GM10266 (cell line): ENCODE measurements at regions not wholly inside any gene's neighbourhood (a gene's known extent, or its start where the extent isn't known, plus 50 kb on each side); places are given as distances from the start of the nearest gene placed in this dataset.

Experiments used
- DNase-seq: peaks from one replicate; pipeline ENCODE4 v3.0.0; 2012; ENCODE audit errors: extremely low spot score
- TF ChIP-seq, protein P1 (sequence below): IDR thresholded peaks from 2 replicates; pipeline ENCODE4 v1.5.1; 2012; ENCODE audit warnings: mild to moderate bottlenecking, low read depth; ENCODE audit not compliant: control insufficient read depth, insufficient read depth; ENCODE audit errors: missing control alignments

GRCh38 chr3:80559701-80560100 lies 791.9 kb upstream of the ROBO1 start:
- no peak for DNase-seq

GRCh38 chr3:80556763-80557162 lies 789.0 kb upstream of the ROBO1 start:
- TF ChIP-seq, protein P1, sequence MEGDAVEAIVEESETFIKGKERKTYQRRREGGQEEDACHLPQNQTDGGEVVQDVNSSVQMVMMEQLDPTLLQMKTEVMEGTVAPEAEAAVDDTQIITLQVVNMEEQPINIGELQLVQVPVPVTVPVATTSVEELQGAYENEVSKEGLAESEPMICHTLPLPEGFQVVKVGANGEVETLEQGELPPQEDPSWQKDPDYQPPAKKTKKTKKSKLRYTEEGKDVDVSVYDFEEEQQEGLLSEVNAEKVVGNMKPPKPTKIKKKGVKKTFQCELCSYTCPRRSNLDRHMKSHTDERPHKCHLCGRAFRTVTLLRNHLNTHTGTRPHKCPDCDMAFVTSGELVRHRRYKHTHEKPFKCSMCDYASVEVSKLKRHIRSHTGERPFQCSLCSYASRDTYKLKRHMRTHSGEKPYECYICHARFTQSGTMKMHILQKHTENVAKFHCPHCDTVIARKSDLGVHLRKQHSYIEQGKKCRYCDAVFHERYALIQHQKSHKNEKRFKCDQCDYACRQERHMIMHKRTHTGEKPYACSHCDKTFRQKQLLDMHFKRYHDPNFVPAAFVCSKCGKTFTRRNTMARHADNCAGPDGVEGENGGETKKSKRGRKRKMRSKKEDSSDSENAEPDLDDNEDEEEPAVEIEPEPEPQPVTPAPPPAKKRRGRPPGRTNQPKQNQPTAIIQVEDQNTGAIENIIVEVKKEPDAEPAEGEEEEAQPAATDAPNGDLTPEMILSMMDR: no peak
- no peak for DNase-seq

More at GRCh38 chr3:80559701-80560100, 791.9 kb upstream of the ROBO1 start:
- TF ChIP-seq, protein P1: no peak

DNA sequence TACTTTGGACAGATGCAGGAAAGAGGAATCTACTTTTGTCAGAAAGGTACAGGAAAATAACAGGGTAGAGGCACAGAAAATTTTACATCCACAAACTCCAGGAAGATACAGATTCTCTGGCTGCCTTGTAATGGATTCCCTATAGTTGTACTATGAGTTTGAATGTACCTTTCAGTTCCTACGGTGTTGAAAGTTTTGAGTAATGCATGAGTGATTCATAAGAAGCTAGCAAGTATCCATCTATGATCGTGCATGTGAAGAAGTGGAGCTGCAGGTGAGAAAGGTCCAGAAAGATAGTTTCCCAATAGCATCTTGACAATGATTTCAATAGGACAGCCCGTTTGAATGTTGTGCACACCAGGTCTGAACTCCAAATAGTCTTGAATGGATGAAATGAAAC lies 786.5 kb upstream of the ROBO1 start:
- TF ChIP-seq, protein P1: no peak

DNA sequence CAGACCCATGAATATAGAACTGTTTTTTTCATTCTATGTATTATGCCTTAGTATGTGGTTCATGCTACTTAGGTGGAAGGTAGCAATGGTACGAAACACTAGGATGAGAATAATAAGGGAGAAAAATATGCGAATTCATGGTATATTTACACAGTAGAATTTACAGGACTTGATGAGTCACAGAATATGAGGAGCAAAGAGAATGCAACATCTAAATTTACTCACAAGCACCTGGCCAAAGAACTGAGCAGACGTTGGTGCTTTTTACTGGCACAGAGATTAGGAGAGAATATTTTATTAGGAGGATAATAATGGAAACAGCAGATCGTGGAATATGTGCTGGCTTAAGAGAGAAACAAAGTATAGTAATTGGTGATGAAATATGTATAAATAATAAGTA lies 785.4 kb upstream of the ROBO1 start:
- TF ChIP-seq, protein P1: no peak
- DNase-seq: no peak

More for the DNA sequence above, 786.5 kb upstream of the ROBO1 start:
- no peak for DNase-seq

DNA sequence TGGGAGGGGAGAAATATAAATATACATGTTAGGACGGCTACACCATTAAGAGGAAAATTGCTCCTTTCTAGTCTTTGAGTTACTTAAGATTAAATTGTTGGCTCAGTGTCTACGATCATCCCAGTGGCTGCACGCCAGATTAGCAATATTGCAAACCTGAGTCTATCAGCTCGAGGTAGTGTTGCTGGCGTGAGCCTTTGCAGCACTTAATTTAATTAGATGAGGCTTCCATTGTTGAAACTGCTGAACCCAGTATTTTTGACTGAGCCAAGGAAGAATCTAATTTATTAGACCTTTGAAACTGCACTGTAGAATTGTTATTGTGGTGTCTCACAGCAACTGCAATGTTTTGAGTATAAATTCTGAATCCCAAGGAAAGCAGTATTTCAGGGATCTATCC lies 782.4 kb upstream of the ROBO1 start:
- TF ChIP-seq, protein P1: no peak
- no peak for DNase-seq

GRCh38 chr3:80549173-80549572 lies 781.4 kb upstream of the ROBO1 start:
- TF ChIP-seq, protein P1: no peak

DNA sequence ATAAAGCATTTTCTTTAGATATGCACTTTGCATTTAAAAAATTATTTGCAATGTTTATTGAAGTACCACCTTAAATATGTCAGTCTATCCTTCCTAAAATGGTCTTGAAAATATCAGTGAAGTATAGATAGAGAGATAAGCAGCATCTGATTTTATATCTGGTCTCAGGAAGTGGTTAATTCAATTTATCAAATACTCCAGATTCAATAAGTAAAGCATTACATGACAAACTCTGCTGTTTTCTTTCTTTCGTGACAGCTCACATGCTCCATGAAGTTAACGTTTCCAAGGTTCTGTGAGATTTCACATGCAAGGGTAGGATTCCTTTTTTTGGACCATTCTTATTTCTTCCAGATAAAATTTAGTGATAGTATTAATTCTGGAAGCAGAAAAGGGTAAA lies 775.4 kb upstream of the ROBO1 start:
- DNase-seq: no peak
- TF ChIP-seq, protein P1: no peak

More at GRCh38 chr3:80549173-80549572, 781.4 kb upstream of the ROBO1 start:
- no peak for DNase-seq
